GM12865 (cell line): ENCODE measurements at regions not wholly inside any gene's neighbourhood (a gene's known extent, or its start where the extent isn't known, plus 50 kb on each side); places are given as distances from the start of the nearest gene placed in this dataset.

Experiments used
- DNase-seq: peaks from one replicate; pipeline ENCODE4 v3.0.0; 2010; ENCODE audit warnings: low read depth
- H3K4me3 ChIP-seq: 2 replicates; pipeline ENCODE4 v1.5.1; 2011; ENCODE audit warnings: mild to moderate bottlenecking, low read depth, low read length, control low read depth
- CTCF ChIP-seq: IDR thresholded peaks from 2 replicates; pipeline ENCODE4 v1.5.1; 2011; ENCODE audit warnings: low read length, control low read depth, low read depth, inconsistent platforms; ENCODE audit not compliant: insufficient read depth; ENCODE audit errors: missing control alignments

GRCh38 chr4:128517096-128517738 lies 229.6 kb upstream of the PGRMC2 start:
- DNase-seq: no peak
- no peak overlapping the region for H3K4me3 ChIP-seq
- no peak for TF ChIP-seq CTCF

GRCh38 chr4:128516301-128516969 lies 228.8 kb upstream of the PGRMC2 start:
- TF ChIP-seq CTCF: no peak
- no peak overlapping the region for H3K4me3 ChIP-seq
- peak; percentile 72 for DNase-seq

- TF ChIP-seq CTCF: no peak
- no peak for DNase-seq
- no peak overlapping the region for H3K4me3 ChIP-seq
These were observed 226.3 kb upstream of the PGRMC2 start for GRCh38 chr4:128513664-128514484.

- no peak for DNase-seq
- H3K4me3 ChIP-seq: no peak overlapping the region
- no peak for TF ChIP-seq CTCF
These were observed 225.2 kb upstream of the PGRMC2 start for GRCh38 chr4:128512767-128513322.

- no peak for TF ChIP-seq CTCF
- H3K4me3 ChIP-seq: no peak overlapping the region
- DNase-seq: no peak
These were observed 224.5 kb upstream of the PGRMC2 start for GRCh38 chr4:128512161-128512560.

- no peak for TF ChIP-seq CTCF
- H3K4me3 ChIP-seq: no peak overlapping the region
- no peak for DNase-seq
These were observed 223.2 kb upstream of the PGRMC2 start for GRCh38 chr4:128510850-128511249.
